ENCODE measurements at regions not wholly inside any gene's neighbourhood (a gene's known extent, or its start where the extent isn't known, plus 50 kb on each side); places are given as distances from the start of the nearest gene placed in this dataset.

- TF ChIP-seq, protein P1, sequence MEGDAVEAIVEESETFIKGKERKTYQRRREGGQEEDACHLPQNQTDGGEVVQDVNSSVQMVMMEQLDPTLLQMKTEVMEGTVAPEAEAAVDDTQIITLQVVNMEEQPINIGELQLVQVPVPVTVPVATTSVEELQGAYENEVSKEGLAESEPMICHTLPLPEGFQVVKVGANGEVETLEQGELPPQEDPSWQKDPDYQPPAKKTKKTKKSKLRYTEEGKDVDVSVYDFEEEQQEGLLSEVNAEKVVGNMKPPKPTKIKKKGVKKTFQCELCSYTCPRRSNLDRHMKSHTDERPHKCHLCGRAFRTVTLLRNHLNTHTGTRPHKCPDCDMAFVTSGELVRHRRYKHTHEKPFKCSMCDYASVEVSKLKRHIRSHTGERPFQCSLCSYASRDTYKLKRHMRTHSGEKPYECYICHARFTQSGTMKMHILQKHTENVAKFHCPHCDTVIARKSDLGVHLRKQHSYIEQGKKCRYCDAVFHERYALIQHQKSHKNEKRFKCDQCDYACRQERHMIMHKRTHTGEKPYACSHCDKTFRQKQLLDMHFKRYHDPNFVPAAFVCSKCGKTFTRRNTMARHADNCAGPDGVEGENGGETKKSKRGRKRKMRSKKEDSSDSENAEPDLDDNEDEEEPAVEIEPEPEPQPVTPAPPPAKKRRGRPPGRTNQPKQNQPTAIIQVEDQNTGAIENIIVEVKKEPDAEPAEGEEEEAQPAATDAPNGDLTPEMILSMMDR (IDR thresholded peaks at IDR 0.05; ENCODE audit: low read depth, low read length, poor library complexity, severe bottlenecking): no peak
- no peak for TF ChIP-seq EZH2phosphoT487 (IDR thresholded peaks at IDR 0.05; ENCODE audit: borderline replicate concordance, low read length)
Measured at GRCh38 chr16:86110726-86111125, 211.8 kb downstream of the IRF8 start.

DNA sequence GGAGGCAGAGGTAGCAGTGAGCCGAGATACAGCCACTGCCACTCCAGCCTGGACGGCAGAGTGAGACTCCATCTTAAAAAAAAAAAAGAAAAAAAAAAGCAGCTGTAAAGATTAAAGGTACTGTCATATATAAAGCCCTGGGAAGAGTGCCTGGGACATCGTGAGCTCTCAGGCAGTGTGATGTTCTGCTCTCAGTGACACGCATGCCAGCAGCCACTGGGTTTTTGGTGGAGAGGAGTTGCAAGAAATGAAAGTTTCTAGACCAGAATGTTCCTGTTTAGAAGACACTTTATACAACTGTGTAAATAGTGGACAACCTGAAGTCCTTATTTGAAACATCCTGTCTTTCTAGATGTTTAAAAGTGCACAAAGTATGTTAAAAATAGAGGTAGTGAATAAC lies 213.2 kb downstream of the IRF8 start:
- H3K4me3 ChIP-seq (ENCODE audit: low read length): no peak overlapping the region
- H3K27me3 ChIP-seq (ENCODE audit: control insufficient read depth, low read length): no peaks in the 10 kb centered on the region
- no peaks in the 10 kb centered on the region for H3K9me2 ChIP-seq (replicated peaks; ENCODE audit: control insufficient read depth, low read length)
- H3F3A ChIP-seq (ENCODE audit: control insufficient read depth, insufficient read depth): peaks cover 10% of the 10 kb centered on the region
- no peak overlapping the region for H3K4me2 ChIP-seq (ENCODE audit: low read length)
- TF ChIP-seq, protein P1 (IDR thresholded peaks at IDR 0.05; ENCODE audit: low read depth, low read length, poor library complexity, severe bottlenecking): no peak
- no peak for TF ChIP-seq EZH2phosphoT487 (IDR thresholded peaks at IDR 0.05; ENCODE audit: borderline replicate concordance, low read length)
- H3K27ac ChIP-seq (ENCODE audit: low read depth, low read length): no peak overlapping the region
- peaks cover 19% of the 10 kb centered on the region for H3K9me3 ChIP-seq (ENCODE audit: control insufficient read depth, insufficient read depth, low read length)
- no peaks in the 10 kb centered on the region for H3K36me3 ChIP-seq (ENCODE audit: control insufficient read depth, low read length)
- no peaks in the 10 kb centered on the region for H3K79me2 ChIP-seq (ENCODE audit: control insufficient read depth, low read length)
- H4K20me1 ChIP-seq (ENCODE audit: control insufficient read depth, insufficient read depth, low read depth, low read length): no peaks in the 10 kb centered on the region
- no peaks in the 10 kb centered on the region for H3K4me1 ChIP-seq (ENCODE audit: control insufficient read depth, low read length)

More at GRCh38 chr16:86110726-86111125, 211.8 kb downstream of the IRF8 start:
- no peaks in the 10 kb centered on the region for H3K4me1 ChIP-seq (ENCODE audit: control insufficient read depth, low read length)
- H3K9me2 ChIP-seq (replicated peaks; ENCODE audit: control insufficient read depth, low read length): no peaks in the 10 kb centered on the region
- no peaks in the 10 kb centered on the region for H3K27me3 ChIP-seq (ENCODE audit: control insufficient read depth, low read length)
- H3K4me3 ChIP-seq (ENCODE audit: low read length): no peak overlapping the region
- H3F3A ChIP-seq (ENCODE audit: control insufficient read depth, insufficient read depth): peaks cover 10% of the 10 kb centered on the region
- no peaks in the 10 kb centered on the region for H3K79me2 ChIP-seq (ENCODE audit: control insufficient read depth, low read length)
- H3K36me3 ChIP-seq (ENCODE audit: control insufficient read depth, low read length): no peaks in the 10 kb centered on the region
- H3K4me2 ChIP-seq (ENCODE audit: low read length): no peak overlapping the region
- peaks cover 19% of the 10 kb centered on the region for H3K9me3 ChIP-seq (ENCODE audit: control insufficient read depth, insufficient read depth, low read length)
- H4K20me1 ChIP-seq (ENCODE audit: control insufficient read depth, insufficient read depth, low read depth, low read length): no peaks in the 10 kb centered on the region
- H3K27ac ChIP-seq (ENCODE audit: low read depth, low read length): no peak overlapping the region

DNA sequence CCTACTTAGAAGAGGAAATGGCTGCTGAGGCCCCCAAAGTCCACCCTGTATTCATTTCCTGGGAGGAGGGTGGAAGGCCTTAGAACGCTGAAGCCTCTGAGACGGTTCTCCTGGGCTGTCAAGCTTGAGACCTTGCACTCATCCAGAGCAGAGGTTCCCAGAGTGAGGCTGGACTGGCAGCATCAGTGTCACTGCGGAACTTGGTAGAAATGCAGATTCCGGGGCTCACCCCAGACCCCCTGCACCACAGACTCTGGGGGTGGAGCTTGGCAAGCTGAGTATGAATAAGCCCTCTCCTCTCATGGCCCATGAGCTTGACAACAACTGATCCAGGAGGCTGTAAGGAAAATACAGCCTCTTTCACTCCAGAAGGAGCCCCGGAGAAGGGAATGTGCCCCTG lies 218.3 kb downstream of the IRF8 start:
- Histone ChIP-seq H3K27me3 (ENCODE audit: control insufficient read depth, low read length) (peaks cover 11% of the 10 kb centered on the region), H3K79me2 (ENCODE audit: control insufficient read depth, low read length) (no peaks in the 10 kb centered on the region), H4K20me1 (ENCODE audit: control insufficient read depth, insufficient read depth, low read depth, low read length) (no peaks in the 10 kb centered on the region), H3K4me3 (ENCODE audit: low read length) (no peak overlapping the region), H3F3A (ENCODE audit: control insufficient read depth, insufficient read depth) (no peaks in the 10 kb centered on the region), H3K9me2 (replicated peaks; ENCODE audit: control insufficient read depth, low read length) (no peaks in the 10 kb centered on the region), H3K4me2 (ENCODE audit: low read length) (no peak overlapping the region), H3K9me3 (ENCODE audit: control insufficient read depth, insufficient read depth, low read length) (no peaks in the 10 kb centered on the region), H3K4me1 (ENCODE audit: control insufficient read depth, low read length) (no peaks in the 10 kb centered on the region), H3K27ac (ENCODE audit: low read depth, low read length) (no peak overlapping the region), H3K36me3 (ENCODE audit: control insufficient read depth, low read length) (no peaks in the 10 kb centered on the region)
- TF ChIP-seq, protein P1 (IDR thresholded peaks at IDR 0.05; ENCODE audit: low read depth, low read length, poor library complexity, severe bottlenecking): no peak
- no peak for TF ChIP-seq EZH2phosphoT487 (IDR thresholded peaks at IDR 0.05; ENCODE audit: borderline replicate concordance, low read length)

Data from DOHH2 (cell line).